ENCODE measurements at regions not wholly inside any gene's neighbourhood (a gene's known extent, or its start where the extent isn't known, plus 50 kb on each side); places are given as distances from the start of the nearest gene placed in this dataset.
"Not testable (repeated sequence)": the region's sequence is repeated elsewhere in the genome, so short reads cannot be mapped to it uniquely, and the experiment has no call there.

DNA sequence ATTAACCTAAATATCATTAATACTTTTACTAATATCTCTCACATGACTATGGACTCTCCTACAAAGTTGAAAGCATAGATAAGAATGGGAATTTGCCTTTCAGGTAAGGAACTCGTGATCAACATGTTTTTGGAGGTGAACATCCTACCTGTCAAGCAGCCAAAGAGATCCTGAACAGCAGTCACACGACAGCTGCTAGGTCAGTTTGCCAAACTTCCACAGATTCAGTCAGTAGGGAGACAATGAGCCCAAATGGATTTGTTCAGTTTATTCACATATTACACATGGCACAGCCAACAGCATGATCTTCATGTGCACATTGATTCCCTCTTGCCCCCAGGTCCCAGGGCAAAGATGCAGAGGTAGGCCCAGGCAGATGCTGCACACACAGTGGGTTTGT lies 86.1 kb upstream of the LOC128125822 start:
- no peak for DNase-seq

GRCh38 chr6:63487103-63487813 lies 85.0 kb upstream of the LOC128125822 start:
- no peak for DNase-seq

DNA sequence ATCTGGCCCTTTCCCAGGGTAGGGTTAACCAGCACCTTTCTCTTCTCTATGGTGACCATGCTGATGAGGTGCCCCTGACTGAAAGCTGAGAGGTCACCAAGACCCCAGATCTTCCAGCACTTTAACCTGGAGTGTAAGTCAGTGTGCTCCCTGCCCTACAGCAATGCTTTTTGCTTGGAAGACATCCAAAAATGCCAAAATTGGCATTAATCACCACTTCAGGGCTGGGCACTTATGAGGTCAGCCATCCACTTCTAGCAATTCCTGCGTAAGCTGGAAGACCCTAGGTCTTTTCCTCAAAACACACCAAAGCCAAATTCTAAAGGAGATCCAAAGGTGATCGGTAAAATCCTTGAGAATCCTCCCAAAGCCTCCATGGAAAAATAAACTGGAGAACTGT lies 81.2 kb upstream of the LOC128125822 start:
- DNase-seq, result no peak

GRCh38 chr6:63492476-63492875 lies 79.8 kb upstream of the LOC128125822 start:
- no peak for DNase-seq

DNA sequence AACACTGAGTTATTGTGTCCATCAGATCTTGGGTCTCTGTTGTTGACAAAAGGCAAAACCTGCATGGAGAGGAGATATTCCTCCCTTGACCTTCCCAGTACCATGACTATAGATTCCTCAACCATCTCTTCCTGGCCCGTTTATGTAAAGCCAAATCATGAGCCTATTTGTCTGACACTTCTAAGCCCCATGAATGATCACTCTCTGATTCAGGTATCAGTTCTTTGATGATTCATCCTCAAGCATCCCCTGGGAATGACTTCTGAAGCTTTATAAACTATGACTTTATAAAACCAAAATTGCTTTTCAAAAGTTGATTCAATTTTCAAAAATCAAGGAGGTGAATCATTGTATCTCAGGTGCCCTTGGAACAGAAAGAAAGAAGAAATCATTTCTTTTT lies 78.7 kb upstream of the LOC128125822 start:
- no peak for DNase-seq

DNA sequence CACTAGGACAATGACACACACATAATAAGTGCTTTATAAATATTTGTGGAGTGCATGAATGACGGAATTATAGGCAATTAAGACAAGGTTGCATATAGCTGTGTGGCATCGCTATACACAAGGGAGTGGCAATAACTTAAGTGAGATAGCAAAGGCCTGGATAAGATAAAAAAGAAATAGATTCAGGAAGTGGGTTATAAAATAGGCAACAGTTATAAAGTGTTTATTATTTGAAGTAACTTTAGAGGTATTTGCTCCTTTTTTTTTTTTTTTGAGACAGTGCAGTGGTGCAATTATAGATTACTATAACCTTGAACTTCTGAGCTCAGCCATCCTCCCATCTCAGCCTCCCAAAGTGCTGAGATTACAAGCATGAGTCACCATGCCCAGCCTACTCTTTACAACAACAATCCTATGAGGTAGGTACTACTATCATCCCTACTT lies 75.9 kb upstream of the LOC128125822 start:
- DNase-seq, result no peak

DNA sequence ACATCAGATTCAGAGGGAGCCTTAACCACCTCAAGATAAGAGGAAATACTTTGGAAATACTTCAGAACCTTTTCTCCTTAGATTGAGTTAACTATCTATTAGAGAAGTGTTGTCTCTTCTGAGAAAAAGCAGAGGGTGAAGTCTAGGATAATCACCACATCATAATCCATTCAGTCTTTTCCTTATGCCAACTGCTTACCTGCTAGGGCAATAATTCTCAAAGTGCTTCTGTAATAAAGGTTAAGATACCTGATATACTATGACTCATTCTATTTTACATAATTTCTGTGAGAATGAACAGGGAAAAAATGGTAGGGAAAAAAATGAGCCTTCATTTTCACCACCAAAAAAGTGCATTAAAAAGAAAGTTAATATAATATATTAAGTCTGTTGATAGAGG lies 70.1 kb upstream of the LOC128125822 start:
- DNase-seq, result no peak

- DNase-seq, result no peak
Observed at GRCh38 chr6:63503199-63503598, 69.1 kb upstream of the LOC128125822 start.

DNA sequence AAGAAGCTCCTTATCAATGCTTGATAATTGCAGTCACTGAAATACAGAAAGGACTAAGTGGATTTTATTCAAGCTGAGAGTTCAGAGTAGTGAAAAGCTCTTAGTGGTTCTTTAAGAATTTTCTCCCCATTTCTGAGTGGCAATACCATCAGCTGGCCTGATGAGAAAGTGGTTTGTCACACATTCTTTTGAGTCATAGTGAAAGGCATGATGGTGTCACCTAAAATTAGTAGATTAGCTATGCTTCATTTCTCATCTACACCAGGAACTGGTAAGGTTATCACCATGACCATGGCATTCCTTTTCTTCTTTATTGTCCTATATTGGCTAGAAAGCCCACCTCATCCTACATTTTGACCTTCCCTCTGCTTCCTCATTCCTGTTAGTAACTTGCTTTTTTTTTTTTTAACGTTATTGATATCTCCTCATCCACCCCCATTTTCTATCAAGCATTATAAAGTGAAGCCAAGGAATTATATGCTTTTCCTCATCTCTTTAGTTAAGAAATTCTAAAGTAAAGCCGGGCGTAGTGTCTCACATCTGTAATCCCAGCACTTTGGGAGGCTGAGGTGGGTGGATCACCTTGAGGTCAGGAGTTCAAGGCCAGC lies 67.4 kb upstream of the LOC128125822 start:
- DNase-seq, result no peak

- DNase-seq, result no peak
Observed at GRCh38 chr6:63507096-63507495, 65.2 kb upstream of the LOC128125822 start.

GRCh38 chr6:63509652-63510352 lies 62.5 kb upstream of the LOC128125822 start:
- DNase-seq, result no peak

- no peak for DNase-seq
Observed at GRCh38 chr6:63510353-63510686, 62.0 kb upstream of the LOC128125822 start.

DNA sequence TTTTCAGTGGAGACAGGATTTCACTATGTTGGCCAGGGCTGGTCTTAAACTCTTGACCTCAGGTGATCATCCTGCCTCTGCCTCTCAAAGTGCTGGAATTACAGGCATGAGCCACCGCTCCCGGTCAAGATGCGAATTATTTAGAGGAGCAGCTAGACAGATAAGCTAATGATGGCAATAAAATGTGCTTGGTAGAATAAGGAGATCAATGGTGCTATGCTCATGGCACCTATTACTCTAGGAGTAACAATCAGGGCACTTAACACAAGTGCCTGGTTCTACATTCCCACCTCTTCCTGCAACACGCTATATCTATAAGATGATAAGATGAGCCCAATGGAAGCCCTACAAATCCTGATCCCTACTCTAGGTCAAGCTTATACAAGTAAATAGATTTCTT lies 61.4 kb upstream of the LOC128125822 start:
- DNase-seq, result no peak

- no peak for DNase-seq
Observed at GRCh38 chr6:63514488-63515173, 57.6 kb upstream of the LOC128125822 start.

GRCh38 chr6:63515227-63515626 lies 57.1 kb upstream of the LOC128125822 start:
- not testable (repeated sequence) for DNase-seq

GRCh38 chr6:63516186-63516944 lies 55.9 kb upstream of the LOC128125822 start:
- DNase-seq, result no peak

GRCh38 chr6:63517221-63517620 lies 55.1 kb upstream of the LOC128125822 start:
- DNase-seq, result no peak

DNA sequence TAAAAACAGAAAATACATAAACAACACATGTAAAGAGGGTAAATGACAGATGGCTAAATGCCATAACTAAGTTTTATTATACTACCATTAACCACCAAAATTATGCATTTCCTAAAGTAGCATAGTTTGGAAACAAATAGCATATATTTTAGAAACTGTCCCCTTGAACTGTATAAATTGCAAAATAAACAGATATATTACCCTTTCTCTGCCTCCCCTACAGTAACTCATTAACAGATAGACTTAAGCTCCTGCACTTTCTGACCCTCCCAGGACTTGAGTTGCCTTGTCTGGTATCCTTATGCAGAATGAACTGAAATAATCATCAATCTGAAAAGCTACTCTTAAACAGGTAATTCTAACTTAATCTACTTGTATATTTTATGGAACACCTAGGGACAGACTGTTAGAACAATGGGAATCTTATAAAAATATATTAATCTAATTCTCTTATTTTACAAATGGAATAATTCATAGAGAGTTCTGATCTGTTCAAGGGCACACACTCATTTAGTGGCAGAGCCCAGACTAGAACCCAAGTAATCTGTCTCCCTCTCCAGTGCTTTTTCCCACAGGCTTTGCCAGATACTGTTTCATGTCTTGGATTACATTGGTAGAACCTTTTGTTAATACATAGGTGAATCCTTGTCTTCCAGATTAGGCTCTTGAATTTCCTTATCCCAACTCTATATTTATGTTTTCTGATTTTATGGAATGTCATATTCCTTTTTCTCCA lies 50.6 kb upstream of the LOC128125822 start:
- no peak for DNase-seq

Measured in occipital lobe (tissue), 1 donor.